Activated T-cell treated with anti-CD3 and anti-CD28 coated beads, Interleukin-2, amount 50 U/mL, for 48 hours (primary cell): ENCODE measurements at regions not wholly inside any gene's neighbourhood (a gene's known extent, or its start where the extent isn't known, plus 50 kb on each side); places are given as distances from the start of the nearest gene placed in this dataset.

Experiments
- DNase-seq, 2 experiments: peaks; one replicate each; pipeline ENCODE4 v3.0.0-alpha.2; 2020

GRCh38 chr2:152861349-152861942 lies 143.0 kb downstream of the ARL6IP6 start:
- peak; percentile 21 to 28 for DNase-seq

DNA sequence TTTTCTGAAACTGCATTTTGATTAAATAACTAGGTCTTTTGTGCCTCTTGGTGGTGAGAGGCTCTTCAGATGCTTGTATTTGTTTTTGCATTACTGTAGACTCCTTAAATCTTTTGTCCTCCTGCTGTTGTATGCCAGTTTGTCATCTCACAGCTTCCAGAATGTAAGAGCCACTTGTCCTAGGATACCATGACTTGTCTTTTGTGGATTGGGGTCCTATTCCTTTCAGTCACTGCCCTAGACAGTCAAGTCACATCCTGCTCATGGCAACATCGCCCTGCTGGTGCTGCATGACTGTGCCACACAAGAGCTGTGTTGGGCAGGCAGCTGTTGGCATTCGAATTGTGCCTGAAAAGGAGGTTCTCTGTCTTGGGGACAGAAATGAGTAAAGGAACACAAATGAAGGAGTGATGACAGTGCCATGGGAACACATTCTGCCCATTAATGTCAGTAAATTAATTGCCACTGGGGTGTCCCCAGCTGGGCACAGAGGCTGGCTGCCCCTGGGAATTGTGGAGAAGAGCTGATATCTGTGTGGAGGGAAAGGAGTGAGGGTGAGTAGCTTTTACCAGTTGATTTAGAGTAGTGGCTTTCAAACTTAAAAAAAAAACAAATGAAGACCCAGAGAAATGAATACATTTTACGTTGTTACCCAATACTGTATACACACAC lies 140.3 kb downstream of the ARL6IP6 start:
- no peak for DNase-seq

GRCh38 chr2:152846697-152847470 lies 128.5 kb downstream of the ARL6IP6 start:
- no peak for DNase-seq

DNA sequence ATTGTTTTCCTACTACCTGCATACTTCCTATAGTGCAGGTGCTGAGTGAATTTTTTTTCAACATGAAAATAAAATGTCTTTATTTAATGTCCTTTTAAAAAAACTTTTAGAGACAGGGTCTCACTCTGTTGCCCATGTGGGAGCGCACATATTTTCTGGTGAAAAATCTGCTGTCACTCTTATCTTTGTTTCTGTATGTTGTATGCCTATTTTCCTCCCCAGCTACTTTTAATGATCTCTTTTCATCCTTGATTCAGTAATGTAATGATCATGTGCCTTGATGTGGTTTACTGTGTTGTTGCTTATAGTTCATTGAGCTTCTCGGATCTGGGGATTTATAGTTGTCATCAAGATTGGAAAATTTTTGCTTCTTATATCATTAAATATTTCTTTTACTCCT lies 117.3 kb downstream of the ARL6IP6 start:
- DNase-seq = no peak

- DNase-seq = no peak
Measured at GRCh38 chr2:152827944-152828343, 109.5 kb downstream of the ARL6IP6 start.

DNA sequence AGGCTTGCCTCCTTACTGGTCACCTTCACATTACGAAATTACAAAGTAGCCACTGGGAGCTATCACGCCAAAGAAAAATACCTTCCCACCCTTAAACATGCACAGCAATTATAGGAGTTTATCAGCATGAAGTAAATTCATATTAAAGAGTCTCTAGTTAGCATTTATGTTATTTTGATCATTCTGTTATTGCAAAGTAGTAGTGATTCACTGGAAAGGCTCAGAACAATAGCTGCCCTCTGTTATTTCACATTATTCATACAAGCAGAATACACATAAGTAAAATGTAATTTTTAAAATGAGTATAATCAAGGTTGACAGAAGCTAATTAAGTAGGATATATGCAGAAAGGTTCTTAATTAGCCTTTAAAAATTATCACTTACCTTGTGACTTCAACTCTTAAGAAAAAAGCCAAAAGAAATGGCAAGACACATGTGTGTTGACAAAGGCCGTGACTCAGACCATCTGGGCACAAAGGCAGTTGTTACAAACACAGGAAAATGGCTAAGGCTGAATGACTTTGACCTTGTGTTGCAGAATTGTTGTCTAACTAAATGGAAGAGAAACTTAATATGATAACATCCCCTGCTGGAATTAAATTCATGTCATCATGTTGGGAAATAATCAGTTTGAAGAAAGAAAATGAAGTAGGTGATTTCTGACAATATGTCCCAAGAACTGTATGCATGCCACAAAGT lies 108.3 kb downstream of the ARL6IP6 start:
- no peak for DNase-seq

GRCh38 chr2:152825834-152826233 lies 107.4 kb downstream of the ARL6IP6 start:
- no peak for DNase-seq

GRCh38 chr2:152823905-152824304 lies 105.5 kb downstream of the ARL6IP6 start:
- DNase-seq = no peak

DNA sequence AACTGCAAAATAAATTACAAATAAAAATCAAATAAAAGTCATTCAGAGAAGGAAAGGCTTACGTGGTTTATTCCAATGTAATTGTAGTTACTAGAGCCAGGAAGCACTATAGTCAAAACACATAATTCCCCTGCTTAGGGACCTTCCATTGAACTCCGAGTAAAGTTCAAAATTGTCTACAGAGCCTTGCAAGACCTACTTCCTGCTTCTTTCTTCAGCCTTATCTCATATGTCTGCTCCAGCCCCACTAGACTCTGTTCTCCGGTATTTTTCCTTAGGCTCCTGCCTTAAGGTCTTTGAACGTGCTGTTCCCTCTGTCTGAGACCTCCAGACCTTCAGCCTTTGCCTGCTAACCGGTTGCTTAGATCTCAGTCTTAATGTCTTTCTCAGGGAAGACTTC lies 104.3 kb downstream of the ARL6IP6 start:
- DNase-seq = no peak

DNA sequence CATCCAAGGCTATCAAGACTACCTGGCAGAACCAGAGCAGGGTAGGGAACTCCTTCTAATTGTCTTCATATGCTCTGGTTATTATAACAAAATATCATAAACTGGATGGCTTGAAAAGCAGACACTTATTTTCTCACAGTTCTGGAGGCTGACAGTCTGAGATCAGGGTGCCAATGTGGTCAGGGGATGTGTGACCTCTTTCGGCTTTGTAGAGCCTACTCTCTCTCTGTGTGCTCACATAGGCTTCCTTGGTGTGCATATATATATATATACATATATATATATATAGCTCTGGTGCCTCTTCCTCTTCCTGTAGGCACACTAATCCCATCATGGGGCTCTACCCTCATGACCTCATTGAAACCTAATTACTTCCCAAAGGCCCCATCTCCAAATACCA lies 101.6 kb downstream of the ARL6IP6 start:
- DNase-seq = no peak

GRCh38 chr2:152815634-152816257 lies 97.3 kb downstream of the ARL6IP6 start:
- no peak for DNase-seq

GRCh38 chr2:152814475-152815030 lies 96.1 kb downstream of the ARL6IP6 start:
- no peak for DNase-seq

DNA sequence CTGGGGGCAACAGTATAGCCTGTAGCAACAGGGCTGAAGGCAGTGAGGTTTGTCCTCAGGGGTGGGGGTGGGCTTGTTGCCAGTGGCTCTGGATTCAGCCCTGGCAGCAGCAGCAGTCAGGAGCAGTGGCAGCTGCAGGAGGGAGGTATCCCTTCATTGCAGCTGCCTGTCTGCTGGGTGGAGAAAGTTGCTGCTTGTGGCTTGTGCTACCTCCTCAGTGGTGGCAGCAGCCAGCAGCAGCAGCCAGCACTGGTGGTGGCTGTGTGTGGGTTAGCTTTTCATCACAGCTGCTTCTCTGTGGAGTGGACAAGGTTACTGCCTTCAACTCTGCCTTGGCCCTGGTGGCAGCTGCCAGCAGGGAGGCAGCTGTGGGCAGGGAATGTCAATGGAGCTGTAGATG lies 94.9 kb downstream of the ARL6IP6 start:
- DNase-seq = no peak
